SK-N-DZ (cell line): ENCODE measurements at regions not wholly inside any gene's neighbourhood (a gene's known extent, or its start where the extent isn't known, plus 50 kb on each side); places are given as distances from the start of the nearest gene placed in this dataset.
A peak's percentile ranks its signal among the peaks of the same experiment; 100 is the strongest.
"Not testable (repeated sequence)": the region's sequence is repeated elsewhere in the genome, so short reads cannot be mapped to it uniquely, and the experiment has no call there.

ENCODE experiments used
- DNase-seq: peaks from one replicate; pipeline ENCODE4 v3.0.0-alpha.2; 2015; ENCODE audit warnings: low spot score

DNA sequence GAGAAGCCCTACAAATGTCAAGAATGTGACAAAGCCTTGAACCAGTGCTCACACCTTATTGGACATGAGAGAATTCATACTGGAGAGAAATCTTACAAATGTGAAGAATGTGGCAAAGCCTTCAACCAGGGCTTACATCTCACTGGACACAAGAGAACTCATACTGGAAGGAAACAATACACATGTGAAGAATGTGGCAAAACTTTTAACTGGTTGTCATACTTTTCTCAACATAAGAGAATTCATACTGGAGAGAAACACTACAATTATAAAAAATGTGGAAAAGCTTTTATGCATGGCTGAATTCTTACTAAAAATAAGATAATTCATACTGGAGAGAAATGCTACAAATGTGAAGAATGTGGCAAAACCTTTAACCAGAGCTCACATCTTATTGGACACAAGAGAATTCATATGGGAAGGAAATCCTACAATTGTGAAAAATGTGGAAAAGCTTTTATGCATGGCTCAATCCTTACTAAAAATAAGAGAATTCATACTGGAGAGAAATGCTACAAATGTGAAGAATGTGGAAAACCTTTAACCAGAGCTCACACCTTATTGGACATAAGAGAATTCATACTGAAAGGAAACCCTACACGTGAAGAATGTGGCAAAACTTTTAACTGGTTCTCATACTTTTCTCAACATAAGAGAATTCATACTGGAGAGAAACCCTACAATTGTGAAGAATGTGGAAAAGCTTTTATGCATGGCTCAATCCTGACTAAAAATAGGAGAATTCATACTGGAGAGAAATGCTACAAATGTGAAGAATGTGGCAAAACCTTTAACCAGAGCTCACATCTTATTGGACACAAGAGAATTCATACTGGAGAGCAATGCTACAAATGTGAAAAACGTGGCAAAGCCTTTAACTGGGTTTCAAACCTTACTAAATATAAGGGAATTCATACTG is 350.6 kb upstream of the NUPR2 start:
- not testable (repeated sequence) for DNase-seq

GRCh38 chr7:56449762-56450161 is 333.5 kb upstream of the NUPR2 start:
- DNase-seq: no peak

DNA sequence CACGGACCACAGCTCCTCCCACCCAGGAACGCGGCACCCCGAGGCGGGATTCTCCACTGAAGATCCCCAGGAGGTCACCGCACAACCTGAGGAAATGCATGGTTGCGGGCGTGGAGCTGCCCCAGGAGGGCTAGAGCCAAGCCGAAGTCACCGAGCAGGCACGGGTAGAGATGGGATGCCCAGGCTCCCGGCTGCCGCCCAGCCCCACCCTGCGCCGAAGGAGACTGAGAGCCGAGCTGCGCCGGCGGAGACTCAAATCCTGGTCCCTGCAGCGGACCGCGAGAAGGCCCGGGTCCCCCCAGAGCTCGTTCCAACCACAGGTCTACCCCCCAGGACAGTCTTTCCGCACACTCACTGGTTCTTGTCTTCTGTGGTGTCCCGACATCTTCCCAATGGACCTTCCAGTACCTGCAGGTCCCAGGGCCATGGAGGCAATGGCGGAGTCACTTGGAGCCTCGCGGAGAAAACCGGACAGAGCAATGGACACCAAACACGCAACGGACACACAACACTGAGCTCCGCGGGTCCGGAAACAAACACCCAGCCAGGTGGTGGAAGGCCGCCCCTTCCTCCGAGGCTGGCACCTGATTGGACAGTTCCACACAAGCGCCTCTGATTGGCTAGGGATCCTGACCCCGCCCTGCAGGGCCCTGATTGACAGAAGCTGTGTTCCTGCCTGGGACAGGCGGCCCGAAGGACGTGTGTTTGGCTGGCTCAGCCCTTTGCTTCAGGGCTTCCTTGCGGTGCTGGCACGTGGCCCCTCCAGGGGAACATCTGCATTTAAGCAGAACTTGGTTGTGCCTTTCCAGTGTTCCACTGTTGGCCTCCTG is 331.9 kb upstream of the NUPR2 start:
- peak; percentile 92 for DNase-seq

DNA sequence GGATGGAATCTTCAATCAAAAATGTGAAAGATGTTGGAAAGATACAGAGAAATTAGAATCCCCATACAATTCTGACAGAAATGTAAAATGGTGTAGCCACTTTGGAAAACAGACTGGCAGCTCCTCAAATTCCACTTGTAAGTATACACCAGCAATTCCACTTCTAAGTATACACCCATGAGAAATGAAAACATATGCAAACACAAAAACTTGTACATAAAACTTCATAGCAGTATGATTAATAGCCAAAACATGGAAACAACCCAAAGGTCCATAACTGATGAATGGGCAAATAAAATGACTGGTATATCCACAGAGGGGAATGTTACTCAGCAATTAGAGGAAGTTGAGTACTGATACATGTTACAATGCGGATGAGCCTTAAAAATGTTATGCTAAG is 304.3 kb upstream of the NUPR2 start:
- not testable (repeated sequence) for DNase-seq

GRCh38 chr7:56375173-56375572 is 259.0 kb upstream of the NUPR2 start:
- no peak for DNase-seq

- not testable (repeated sequence) for DNase-seq
Measured at GRCh38 chr7:56374666-56375065, 258.4 kb upstream of the NUPR2 start.

DNA sequence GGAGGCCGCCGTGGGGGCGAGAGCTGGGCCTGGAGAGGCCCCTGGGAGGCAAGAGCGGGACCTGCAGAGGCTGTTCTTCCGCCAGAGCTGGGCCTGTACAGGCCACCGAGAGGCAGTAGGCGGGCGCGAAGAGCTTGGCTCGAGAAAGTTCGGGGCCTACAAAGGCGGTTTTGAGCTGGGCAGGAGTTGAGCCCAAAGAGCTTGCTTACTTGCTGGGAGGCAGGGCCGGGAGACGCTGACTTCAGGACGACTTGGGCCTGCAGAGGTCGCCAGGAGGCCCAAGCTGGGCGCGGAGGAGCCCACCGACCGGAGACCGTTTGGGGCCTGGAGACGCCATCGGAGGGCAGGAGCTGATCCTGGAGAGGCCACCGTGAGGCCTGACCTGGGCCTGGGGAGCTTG is 257.1 kb upstream of the NUPR2 start:
- DNase-seq: not testable (repeated sequence)

- DNase-seq: not testable (repeated sequence)
Measured at GRCh38 chr7:56371792-56372191, 255.6 kb upstream of the NUPR2 start.

DNA sequence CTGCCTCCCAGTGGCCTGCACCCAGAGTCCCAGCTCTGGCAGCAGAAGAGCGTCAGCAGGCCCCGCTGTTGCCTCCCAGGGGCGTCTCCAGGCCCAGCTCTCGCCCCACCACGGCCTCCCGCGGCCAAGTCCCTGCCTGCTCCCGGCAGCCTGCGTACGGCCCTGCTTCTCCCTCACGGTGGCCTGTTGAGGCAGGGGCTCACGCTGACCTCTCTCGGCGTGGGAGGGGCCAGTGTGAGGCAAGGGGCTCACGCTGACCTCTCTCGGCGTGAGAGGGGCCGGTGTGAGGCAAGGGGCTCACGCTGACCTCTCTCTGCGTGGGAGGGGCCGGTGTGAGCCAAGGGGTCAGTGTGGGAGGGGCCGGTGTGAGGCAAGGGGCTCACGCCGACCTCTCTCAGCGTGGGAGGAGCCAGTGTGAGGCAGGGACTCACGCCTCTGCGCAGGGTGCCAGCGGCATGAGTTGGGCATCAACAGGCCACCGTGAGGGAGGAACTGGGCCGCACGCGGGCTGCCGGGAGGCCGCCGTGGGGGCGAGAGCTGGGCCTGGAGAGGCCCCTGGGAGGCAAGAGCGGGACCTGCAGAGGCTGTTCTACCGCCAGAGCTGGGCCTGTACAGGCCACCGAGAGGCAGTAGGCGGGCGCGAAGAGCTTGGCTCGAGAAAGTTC is 254.1 kb upstream of the NUPR2 start:
- not testable (repeated sequence) for DNase-seq

DNA sequence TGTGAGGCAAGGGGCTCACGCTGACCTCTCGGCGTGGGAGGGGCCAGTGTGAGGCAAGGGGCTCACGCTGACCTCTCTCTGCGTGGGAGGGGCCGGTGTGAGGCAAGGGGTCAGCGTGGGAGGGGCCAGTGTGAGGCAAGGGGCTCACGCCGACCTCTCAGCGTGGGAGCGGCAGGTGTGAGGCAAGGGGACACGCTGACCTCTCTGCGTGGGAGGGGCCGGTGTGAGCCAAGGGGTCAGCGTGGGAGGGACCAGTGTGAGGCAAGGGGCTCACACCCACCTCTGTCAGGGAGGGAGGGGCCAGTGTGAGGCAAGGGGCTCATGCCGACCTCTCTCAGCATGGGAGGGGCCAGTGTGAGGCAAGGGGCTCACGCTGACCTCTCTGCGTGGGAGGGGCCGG is 251.7 kb upstream of the NUPR2 start:
- DNase-seq: not testable (repeated sequence)

GRCh38 chr7:56367411-56367810 is 251.2 kb upstream of the NUPR2 start:
- DNase-seq: not testable (repeated sequence)

DNA sequence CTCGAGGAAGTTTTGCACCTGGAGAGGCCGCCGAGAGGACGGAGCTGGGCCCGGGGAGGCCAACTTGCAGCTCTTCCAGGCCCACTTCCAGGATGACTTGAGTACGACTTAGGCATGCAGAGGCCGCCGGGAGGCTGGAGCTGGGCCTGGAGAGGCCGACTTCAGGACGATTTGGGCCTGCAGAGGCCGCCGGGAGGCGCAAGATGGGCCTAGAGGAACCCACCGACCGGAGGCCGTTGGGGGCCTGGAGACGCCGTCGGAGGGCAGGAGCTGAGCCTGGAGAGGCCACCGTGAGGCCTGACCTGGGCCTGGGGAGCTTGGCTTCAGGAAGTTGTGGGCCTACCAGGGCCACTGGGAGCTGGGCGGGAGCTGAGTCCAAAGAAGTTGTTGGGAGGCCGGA is 250.5 kb upstream of the NUPR2 start:
- DNase-seq: not testable (repeated sequence)

DNA sequence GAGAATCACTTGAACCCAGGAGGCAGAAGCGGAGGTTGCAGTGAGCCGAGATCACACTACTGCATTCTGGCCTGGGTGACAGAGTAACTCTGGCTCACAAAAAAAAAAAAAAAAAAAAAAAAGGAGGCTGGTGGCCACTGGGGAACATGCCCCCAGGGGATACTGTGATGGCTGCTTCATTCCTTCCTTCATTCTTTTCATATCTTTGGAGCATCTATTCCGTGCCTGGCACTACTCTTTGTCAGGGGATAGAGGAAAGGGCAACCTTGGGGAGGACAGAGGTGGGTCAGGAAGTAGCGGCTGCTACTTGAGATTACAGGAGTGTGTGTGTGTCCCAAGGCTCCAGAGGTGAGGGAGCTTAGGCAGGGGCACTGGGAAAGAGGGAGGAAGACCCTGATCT is 236.4 kb upstream of the NUPR2 start:
- not testable (repeated sequence) for DNase-seq

DNA sequence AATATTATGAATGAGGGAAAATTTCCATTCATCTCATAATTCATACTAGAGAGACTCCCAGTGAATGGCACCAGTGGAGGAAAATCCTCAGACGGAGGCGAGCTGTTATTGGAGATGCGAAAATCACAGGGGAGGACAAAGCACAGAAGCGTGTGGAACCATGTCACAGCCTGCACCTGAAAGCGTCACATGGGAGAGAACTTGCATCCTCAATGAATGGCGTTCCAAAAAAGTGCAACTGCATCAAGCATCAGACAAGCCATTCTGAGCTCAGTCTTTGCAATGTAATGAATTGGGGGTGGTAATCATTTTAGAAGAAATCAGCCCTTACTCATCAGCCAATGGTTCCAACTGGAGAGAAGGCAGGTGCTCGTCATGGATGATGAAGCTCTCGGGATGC is 235.0 kb upstream of the NUPR2 start:
- DNase-seq: not testable (repeated sequence)

GRCh38 chr7:56348311-56348710 is 232.1 kb upstream of the NUPR2 start:
- DNase-seq: not testable (repeated sequence)

DNA sequence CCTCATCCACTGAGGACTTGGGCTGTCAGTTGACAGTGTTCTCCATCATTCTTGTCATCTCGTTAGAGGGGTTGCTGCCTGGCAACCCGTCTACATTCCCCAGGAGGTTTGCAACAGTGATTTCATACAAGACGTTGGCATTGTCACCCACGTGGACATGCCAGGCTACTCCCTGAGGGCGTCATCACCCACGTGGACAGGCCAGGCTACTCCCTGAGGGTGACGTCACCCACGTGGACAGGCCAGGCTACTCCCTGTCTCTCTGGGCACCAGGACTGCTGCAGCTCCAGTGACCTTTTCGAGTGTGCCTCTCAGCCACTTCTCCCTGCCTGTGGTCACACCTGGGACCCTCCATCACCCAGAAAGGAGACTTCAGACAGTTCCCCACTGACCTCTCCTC is 212.1 kb upstream of the NUPR2 start:
- peak; percentile 4 for DNase-seq

DNA sequence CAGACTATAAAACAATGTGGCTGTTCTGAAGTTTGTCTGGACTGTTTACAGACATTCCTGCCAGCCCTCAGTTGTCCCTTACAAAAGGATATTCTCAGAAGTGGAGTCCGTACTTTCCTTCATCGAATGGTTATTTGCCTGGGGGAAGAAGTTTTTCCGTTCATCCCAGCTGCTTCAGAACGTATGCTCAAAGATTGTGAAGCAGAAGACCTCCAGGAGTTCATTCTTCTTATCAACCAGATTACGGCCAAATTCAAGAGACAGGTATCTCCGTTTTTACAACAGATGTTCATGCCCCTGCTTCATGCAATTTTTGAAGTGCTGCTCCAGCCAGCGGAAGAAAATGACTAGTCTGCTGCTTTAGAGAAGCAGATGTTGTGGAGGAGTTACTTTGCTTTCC is 174.3 kb upstream of the NUPR2 start:
- DNase-seq: no peak

GRCh38 chr7:56287429-56288138 is 171.4 kb upstream of the NUPR2 start:
- peak; percentile 47 for DNase-seq

DNA sequence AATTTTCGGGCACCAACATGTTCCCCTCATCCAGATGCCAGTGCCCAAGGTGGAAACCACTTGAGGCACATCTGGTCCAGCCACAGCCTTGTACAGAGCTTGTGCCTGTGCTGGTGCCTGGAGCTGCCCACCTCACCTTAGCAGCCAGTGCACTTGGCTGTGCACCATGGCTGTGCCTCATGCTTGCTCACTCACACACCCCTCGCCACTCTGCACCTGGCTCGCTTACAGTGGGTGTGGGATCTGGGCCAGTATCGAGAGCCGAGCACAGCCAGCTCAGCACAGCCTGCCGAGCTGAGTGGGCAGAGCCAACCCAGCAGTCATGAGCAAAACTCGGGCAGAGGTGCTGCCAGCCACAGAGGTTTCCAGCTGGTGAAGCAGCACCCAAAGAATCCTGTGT is 139.9 kb upstream of the NUPR2 start:
- DNase-seq: no peak

- no peak for DNase-seq
Measured at GRCh38 chr7:56250135-56250534, 133.9 kb upstream of the NUPR2 start.

DNA sequence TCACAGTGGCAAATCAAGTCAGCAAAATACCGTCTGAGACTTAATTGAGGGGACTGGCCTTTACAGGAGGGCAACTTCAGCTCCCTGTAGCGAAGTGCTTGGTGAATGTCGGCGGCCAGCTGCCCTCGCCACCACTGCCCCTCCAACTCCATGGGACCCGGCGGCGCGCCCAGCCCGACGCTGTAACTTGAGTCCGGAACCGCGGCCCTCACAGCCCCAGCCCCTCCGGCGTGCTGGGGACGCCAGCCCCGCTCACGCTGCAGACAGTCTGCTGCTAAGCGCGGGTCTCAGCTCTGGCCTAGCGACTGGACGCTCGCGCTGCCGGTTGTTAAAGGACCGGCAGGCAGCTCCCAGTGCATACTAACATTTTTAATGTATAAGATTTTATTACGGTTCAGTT is 113.4 kb upstream of the NUPR2 start:
- peak; percentile 10 for DNase-seq
